MCF 10A (cell line): ENCODE measurements at regions not wholly inside any gene's neighbourhood (a gene's known extent, or its start where the extent isn't known, plus 50 kb on each side); places are given as distances from the start of the nearest gene placed in this dataset.

ENCODE experiments used
- BruUV-seq: library from RNA; stranded (reverse); fragments of 400-500 nt; replicated peaks from 2 replicates; lab custom pipeline; 2021; lab: Mats Ljungman, UMichigan
- CTCF ChIA-PET: fragments of 300-600 bp; sonication (Branson Sonifier 250); formaldehyde crosslinking; extraction: SDS; loops from one replicate; lab custom pipeline; 2021; ENCODE audit warnings: antibody characterized with exemption, inconsistent platforms; lab: Yijun Ruan, JAX
- POLR2A ChIA-PET: fragments of 300-600, 350-650 bp; sonication (Branson Sonifier 250); formaldehyde crosslinking; extraction: SDS; loops from one replicate; lab custom pipeline; 2020; ENCODE audit warnings: antibody characterized with exemption, inconsistent platforms; lab: Yijun Ruan, JAX
- DNase-seq: peaks from one replicate; pipeline ENCODE4 v3.0.0-alpha.2; 2018; ENCODE audit not compliant: unreplicated experiment
- H3K27ac Mint-ChIP-seq: one replicate; pipeline ENCODE4 v1.8.0; 2022; ENCODE audit warnings: mild to moderate bottlenecking, low read depth, mixed read lengths; ENCODE audit not compliant: unreplicated experiment
- H3K27me3 Mint-ChIP-seq: one replicate; pipeline ENCODE4 v1.8.0; 2022; ENCODE audit warnings: mixed read lengths; ENCODE audit not compliant: insufficient read depth, unreplicated experiment
- H3K36me3 Mint-ChIP-seq: one replicate; pipeline ENCODE4 v1.8.0; 2022; ENCODE audit warnings: mild to moderate bottlenecking, moderate library complexity, mixed read lengths; ENCODE audit not compliant: insufficient read depth, unreplicated experiment
- H3K4me1 Mint-ChIP-seq: one replicate; pipeline ENCODE4 v1.8.0; 2022; ENCODE audit warnings: mixed read lengths; ENCODE audit not compliant: insufficient read depth, unreplicated experiment
- H3K4me3 Mint-ChIP-seq: one replicate; pipeline ENCODE4 v1.8.0; 2022; ENCODE audit warnings: mild to moderate bottlenecking, moderate library complexity, mixed read lengths; ENCODE audit not compliant: unreplicated experiment
- H3K9me3 Mint-ChIP-seq: one replicate; pipeline ENCODE4 v1.8.0; 2022; ENCODE audit warnings: mixed read lengths; ENCODE audit not compliant: unreplicated experiment
- intact Hi-C: fragments of 100-400 bp; cut with micrococcal nuclease; formaldehyde crosslinking; loops from 2 replicates; pipeline ENCODE4 v1.14.1; 2022
- TF ChIP-seq, protein P1 (sequence below): fragments of 200-600 bp; IDR thresholded peaks from one replicate; pipeline ENCODE4 v1.8.0; 2022; ENCODE audit warnings: antibody characterized with exemption, mild to moderate bottlenecking; ENCODE audit not compliant: unreplicated experiment

DNA sequence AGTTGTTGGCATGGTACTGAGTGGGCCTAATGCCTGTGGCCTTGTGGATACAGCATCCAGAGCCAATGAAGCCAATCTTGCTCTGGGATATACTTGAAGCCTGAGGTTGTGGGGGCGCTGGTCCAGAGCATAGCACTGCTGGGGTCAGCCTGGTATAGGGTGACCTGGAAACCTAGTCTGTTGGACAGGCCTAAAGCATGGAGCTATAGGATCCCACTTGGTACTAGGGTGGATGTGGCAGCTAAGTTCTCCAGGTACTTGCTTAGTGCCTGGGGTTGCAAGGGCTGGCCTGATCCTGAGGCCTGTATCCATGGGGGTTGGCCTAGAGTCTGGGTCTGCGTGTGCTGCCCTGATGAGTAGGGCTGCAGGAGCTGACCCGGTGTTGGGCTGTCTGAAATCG, 1168.2 kb upstream of the C9orf72 start:
- Mint-ChIP-seq H3K4me1 (no peaks in the 10 kb centered on the region), H3K9me3 (peaks cover 11% of the 10 kb centered on the region), H3K27me3 (no peaks in the 10 kb centered on the region), H3K36me3 (no peaks in the 10 kb centered on the region), H3K27ac (no peak overlapping the region), H3K4me3 (no peak overlapping the region)
- intact Hi-C loops: no loop called here
- TF ChIP-seq, protein P1, sequence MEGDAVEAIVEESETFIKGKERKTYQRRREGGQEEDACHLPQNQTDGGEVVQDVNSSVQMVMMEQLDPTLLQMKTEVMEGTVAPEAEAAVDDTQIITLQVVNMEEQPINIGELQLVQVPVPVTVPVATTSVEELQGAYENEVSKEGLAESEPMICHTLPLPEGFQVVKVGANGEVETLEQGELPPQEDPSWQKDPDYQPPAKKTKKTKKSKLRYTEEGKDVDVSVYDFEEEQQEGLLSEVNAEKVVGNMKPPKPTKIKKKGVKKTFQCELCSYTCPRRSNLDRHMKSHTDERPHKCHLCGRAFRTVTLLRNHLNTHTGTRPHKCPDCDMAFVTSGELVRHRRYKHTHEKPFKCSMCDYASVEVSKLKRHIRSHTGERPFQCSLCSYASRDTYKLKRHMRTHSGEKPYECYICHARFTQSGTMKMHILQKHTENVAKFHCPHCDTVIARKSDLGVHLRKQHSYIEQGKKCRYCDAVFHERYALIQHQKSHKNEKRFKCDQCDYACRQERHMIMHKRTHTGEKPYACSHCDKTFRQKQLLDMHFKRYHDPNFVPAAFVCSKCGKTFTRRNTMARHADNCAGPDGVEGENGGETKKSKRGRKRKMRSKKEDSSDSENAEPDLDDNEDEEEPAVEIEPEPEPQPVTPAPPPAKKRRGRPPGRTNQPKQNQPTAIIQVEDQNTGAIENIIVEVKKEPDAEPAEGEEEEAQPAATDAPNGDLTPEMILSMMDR: no peak
- no TSS peak for BruUV-seq
- ChIA-PET CTCF (interaction anchor here (0.5 to 0.8 kb wide), 3 partner anchors 471 to 1465 kb away, joined by 3 to 4 read pairs (median 3); no protein-coding TSS in a partner anchor), POLR2A (no interaction called here)
- DNase-seq: no peak

DNA sequence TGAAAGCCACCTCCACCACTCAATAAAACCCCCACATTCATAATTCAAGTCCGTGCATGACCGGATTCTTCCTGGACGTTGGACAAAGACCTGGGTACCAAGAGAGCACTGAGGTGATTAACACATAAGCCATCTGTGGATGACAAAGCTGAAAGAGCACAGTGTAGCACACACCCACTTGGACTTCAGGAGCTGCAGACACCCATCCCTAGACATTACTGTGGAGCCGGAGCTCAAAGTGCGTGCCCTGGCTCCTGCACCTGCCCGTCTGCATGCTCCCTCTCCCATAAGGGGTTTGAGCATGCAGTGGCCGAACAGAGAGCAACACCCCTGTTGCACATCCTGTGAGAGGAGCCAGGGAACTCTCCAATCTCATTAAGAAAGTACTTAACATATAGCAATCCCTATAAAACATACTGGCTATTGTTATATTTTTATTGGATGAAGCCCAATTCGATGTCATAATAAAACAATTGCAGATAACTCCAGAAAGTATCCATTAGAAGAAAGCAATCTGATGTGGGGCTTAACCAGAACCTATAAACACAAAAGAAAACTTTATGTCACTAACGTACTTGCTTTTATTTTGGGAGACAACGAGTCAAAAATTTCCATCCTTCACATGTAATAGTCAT, 1174.2 kb upstream of the C9orf72 start:
- ChIA-PET CTCF (interaction anchor here (1.0 kb wide), 1 partner anchor 10 kb away, joined by 4 read pairs; no protein-coding TSS in a partner anchor), POLR2A (no interaction called here)
- Mint-ChIP-seq H3K4me1 (peaks cover 9% of the 10 kb centered on the region), H3K27me3 (no peaks in the 10 kb centered on the region), H3K9me3 (peaks cover 11% of the 10 kb centered on the region), H3K27ac (peak overlapping the region; percentile 49), H3K36me3 (no peaks in the 10 kb centered on the region), H3K4me3 (no peak overlapping the region)
- no TSS peak for BruUV-seq
- intact Hi-C loops: no loop called here
- TF ChIP-seq, protein P1: no peak
- peak; percentile 32 for DNase-seq

DNA sequence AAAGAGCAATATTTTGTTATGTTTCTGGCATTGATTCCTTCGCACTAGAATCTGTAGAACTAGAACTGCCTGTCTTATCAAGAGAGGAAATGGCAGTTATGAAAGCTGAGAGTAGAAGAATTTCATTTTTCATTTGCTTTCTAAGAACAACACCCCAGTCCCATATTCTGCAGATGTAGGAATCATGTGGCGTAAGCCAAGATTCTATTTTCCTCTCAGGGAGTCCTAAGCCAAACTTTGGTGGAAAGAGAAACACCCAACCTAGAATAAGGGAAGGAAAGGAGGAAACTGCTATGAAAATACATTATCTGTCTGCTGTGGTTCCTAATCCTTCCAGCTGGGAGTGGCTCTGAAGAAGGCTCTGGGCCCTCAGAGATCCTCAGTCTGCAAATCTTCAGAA, 1176.9 kb upstream of the C9orf72 start:
- POLR2A ChIA-PET: no interaction called here
- BruUV-seq: no TSS peak
- intact Hi-C loops: no loop called here
- H3K36me3 Mint-ChIP-seq: no peaks in the 10 kb centered on the region
- DNase-seq: no peak
- H3K4me1 Mint-ChIP-seq: peaks cover 9% of the 10 kb centered on the region
- TF ChIP-seq, protein P1: no peak
- H3K9me3 Mint-ChIP-seq: no peaks in the 10 kb centered on the region
- no peaks in the 10 kb centered on the region for H3K27me3 Mint-ChIP-seq
- no peak overlapping the region for H3K4me3 Mint-ChIP-seq
- CTCF ChIA-PET: interaction anchor here (0.5 kb wide), 1 partner anchor 1538 kb away, joined by 4 read pairs; no protein-coding TSS in a partner anchor
- H3K27ac Mint-ChIP-seq: no peak overlapping the region

DNA sequence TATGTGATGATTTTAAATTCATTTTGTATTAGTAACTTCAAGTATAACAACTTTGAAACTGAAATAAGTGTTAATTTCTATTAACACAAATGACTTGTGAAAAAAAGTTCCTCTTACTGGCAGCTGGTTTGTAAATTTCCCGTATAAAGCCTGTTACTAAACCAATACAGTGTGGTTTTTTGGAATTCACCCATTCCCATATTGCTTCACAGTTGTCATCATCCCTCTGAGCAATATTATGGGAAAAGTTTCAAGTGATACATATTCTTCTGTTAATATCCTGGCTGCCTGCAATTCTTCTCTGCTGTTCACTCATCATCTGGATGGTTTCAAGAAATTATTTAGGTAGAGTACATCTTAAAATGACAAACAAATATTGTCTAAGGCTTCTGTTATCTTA, 1185.1 kb upstream of the C9orf72 start:
- Mint-ChIP-seq H3K27me3 (no peaks in the 10 kb centered on the region), H3K27ac (peak overlapping the region; percentile 28), H3K4me1 (peaks cover 8% of the 10 kb centered on the region), H3K4me3 (no peak overlapping the region), H3K9me3 (no peaks in the 10 kb centered on the region), H3K36me3 (no peaks in the 10 kb centered on the region)
- BruUV-seq: no TSS peak
- ChIA-PET CTCF (interaction anchor here (0.7 kb wide), 1 partner anchor 175 kb away, joined by 3 read pairs; no protein-coding TSS in a partner anchor), POLR2A (no interaction called here)
- intact Hi-C loops: no loop called here
- TF ChIP-seq, protein P1: no peak
- DNase-seq: peak; percentile 58
